HepG2 (cell line): ENCODE measurements at regions not wholly inside any gene's neighbourhood (a gene's known extent, or its start where the extent isn't known, plus 50 kb on each side); places are given as distances from the start of the nearest gene placed in this dataset.
A peak's percentile ranks its signal among the peaks of the same experiment; 100 is the strongest.

Experiments
- EEA1 ChIP-seq: sonication (generic); formaldehyde crosslinking; IDR thresholded peaks from 2 replicates; pipeline ENCODE4 v1.5.1; 2020; ENCODE audit warnings: mild to moderate bottlenecking, missing genetic modification reagents, borderline replicate concordance
- FOSL1 ChIP-seq: sonication (generic); formaldehyde crosslinking; IDR thresholded peaks from 2 replicates; pipeline ENCODE4 v1.9.0; 2021; ENCODE audit warnings: missing genetic modification reagents, borderline replicate concordance
- HNF4G ChIP-seq, 2 experiments: sonication (generic) in 1 of 2; formaldehyde crosslinking in 1 of 2; IDR thresholded peaks; 2 replicates each; pipeline versions ENCODE4 v1.4.0 to v1.6.1; 2011 to 2020; ENCODE audit warnings: borderline replicate concordance in 2 of 2, low read depth in 2 of 2, mild to moderate bottlenecking in 2 of 2, low read length in 1 of 2, missing genetic modification reagents in 1 of 2, moderate library complexity in 1 of 2
- HOXA3 ChIP-seq: sonication (generic); formaldehyde crosslinking; IDR thresholded peaks from 2 replicates; pipeline ENCODE4 v1.5.0; 2020; ENCODE audit warnings: missing genetic modification reagents
- REPIN1 ChIP-seq: sonication (generic); formaldehyde crosslinking; IDR thresholded peaks from 2 replicates; pipeline ENCODE4 v1.8.0; 2022; ENCODE audit warnings: missing genetic modification reagents, low read depth, mild to moderate bottlenecking, borderline replicate concordance
- RFX5 ChIP-seq: IDR thresholded peaks from 2 replicates; pipeline ENCODE4 v1.6.1; 2011; ENCODE audit warnings: low read depth, low read length, improper control_type of control experiment
- SP1 ChIP-seq, 2 experiments: fragments of 450-650 bp in 1 of 2; sonication (generic) in 1 of 2; formaldehyde crosslinking in 1 of 2; IDR thresholded peaks; 2 replicates each; pipeline versions ENCODE4 v1.4.0 to v1.6.1; 2016 to 2020; ENCODE audit warnings: missing genetic modification reagents in 1 of 2
- TFAP4 ChIP-seq: sonication (generic); IDR thresholded peaks from 2 replicates; pipeline ENCODE4 v1.6.1; 2016; ENCODE audit warnings: low read depth, borderline replicate concordance
- ZBTB7B ChIP-seq: sonication (generic); formaldehyde crosslinking; IDR thresholded peaks from 2 replicates; pipeline ENCODE4 v1.4.0; 2020; ENCODE audit warnings: missing genetic modification reagents
- ZNF441 ChIP-seq: sonication (generic); formaldehyde crosslinking; IDR thresholded peaks from 2 replicates; pipeline ENCODE4 v1.7.0; 2021; ENCODE audit warnings: missing genetic modification reagents, borderline replicate concordance
- ZNF747 ChIP-seq: sonication (generic); formaldehyde crosslinking; IDR thresholded peaks from 2 replicates; pipeline ENCODE4 v1.8.1; 2023; ENCODE audit warnings: missing genetic modification reagents, mild to moderate bottlenecking, borderline replicate concordance
- TF ChIP-seq, protein P1 (sequence below): sonication (generic); formaldehyde crosslinking; IDR thresholded peaks from 2 replicates; pipeline ENCODE4 v1.4.0; 2020; ENCODE audit warnings: mild to moderate bottlenecking, missing genetic modification reagents
- TF ChIP-seq, protein P2 (sequence below), 2 experiments: sonication (generic) in 1 of 2; formaldehyde crosslinking in 1 of 2; IDR thresholded peaks; 2 replicates each; pipeline versions ENCODE4 v1.4.0 to v1.6.1; 2016 to 2020; ENCODE audit warnings: borderline replicate concordance in 1 of 2, low read depth in 1 of 2, mild to moderate bottlenecking in 1 of 2, missing genetic modification reagents in 1 of 2

GRCh38 chr17:72465191-72466024 lies 344.6 kb downstream of the SOX9 start (continued):
- TF ChIP-seq ZNF747 (CRISPR knock-in tag) (no peak; the same call in 1 of the 2 replicates), EEA1 (CRISPR knock-in tag) (0 out of 2 replicates have a peak, but pooled peaks have one; percentile 13), TFAP4 (peak; percentile 72; the same call in 1 of the 2 replicates), SP1 (IDR thresholded peaks at IDR 0.05) (no peak), SP1 (CRISPR knock-in tag; IDR thresholded peaks at IDR 0.05) (0 out of 2 replicates have a peak, but pooled peaks have one; percentile 18), RFX5 (peak; percentile 85), REPIN1 (CRISPR knock-in tag) (no peak), HNF4G (IDR thresholded peaks at IDR 0.05; ENCODE audit: borderline replicate concordance, low read depth, low read length) (peak; percentile 73; the same call in 1 of the 2 replicates), HNF4G (CRISPR knock-in tag; IDR thresholded peaks at IDR 0.05; ENCODE audit: borderline replicate concordance, low read depth) (peak; percentile 46; the same call in 1 of the 2 replicates), ZBTB7B (CRISPR knock-in tag) (peak; percentile 35; the same call in 1 of the 2 replicates), FOSL1 (CRISPR knock-in tag) (peak; percentile 90), ZNF441 (CRISPR knock-in tag) (0 out of 2 replicates have a peak, but pooled peaks have one; percentile 13), HOXA3 (peak; percentile 80; the same call in 1 of the 2 replicates)
- TF ChIP-seq, protein P1, sequence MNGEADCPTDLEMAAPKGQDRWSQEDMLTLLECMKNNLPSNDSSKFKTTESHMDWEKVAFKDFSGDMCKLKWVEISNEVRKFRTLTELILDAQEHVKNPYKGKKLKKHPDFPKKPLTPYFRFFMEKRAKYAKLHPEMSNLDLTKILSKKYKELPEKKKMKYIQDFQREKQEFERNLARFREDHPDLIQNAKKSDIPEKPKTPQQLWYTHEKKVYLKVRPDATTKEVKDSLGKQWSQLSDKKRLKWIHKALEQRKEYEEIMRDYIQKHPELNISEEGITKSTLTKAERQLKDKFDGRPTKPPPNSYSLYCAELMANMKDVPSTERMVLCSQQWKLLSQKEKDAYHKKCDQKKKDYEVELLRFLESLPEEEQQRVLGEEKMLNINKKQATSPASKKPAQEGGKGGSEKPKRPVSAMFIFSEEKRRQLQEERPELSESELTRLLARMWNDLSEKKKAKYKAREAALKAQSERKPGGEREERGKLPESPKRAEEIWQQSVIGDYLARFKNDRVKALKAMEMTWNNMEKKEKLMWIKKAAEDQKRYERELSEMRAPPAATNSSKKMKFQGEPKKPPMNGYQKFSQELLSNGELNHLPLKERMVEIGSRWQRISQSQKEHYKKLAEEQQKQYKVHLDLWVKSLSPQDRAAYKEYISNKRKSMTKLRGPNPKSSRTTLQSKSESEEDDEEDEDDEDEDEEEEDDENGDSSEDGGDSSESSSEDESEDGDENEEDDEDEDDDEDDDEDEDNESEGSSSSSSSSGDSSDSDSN = peak; percentile 45; the same call in 1 of the 2 replicates
- TF ChIP-seq, protein P2, sequence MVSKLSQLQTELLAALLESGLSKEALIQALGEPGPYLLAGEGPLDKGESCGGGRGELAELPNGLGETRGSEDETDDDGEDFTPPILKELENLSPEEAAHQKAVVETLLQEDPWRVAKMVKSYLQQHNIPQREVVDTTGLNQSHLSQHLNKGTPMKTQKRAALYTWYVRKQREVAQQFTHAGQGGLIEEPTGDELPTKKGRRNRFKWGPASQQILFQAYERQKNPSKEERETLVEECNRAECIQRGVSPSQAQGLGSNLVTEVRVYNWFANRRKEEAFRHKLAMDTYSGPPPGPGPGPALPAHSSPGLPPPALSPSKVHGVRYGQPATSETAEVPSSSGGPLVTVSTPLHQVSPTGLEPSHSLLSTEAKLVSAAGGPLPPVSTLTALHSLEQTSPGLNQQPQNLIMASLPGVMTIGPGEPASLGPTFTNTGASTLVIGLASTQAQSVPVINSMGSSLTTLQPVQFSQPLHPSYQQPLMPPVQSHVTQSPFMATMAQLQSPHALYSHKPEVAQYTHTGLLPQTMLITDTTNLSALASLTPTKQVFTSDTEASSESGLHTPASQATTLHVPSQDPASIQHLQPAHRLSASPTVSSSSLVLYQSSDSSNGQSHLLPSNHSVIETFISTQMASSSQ (IDR thresholded peaks at IDR 0.05; ENCODE audit: low read depth) = no peak
- TF ChIP-seq, protein P2 (CRISPR knock-in tag; IDR thresholded peaks at IDR 0.05; ENCODE audit: borderline replicate concordance) = peak; percentile 26; the same call in 1 of the 2 replicates
